NCI-H2107 treated with DMSO at 0.1 percent for 48 hours (cell line): ENCODE measurements at regions not wholly inside any gene's neighbourhood (a gene's known extent, or its start where the extent isn't known, plus 50 kb on each side); places are given as distances from the start of the nearest gene placed in this dataset.
"Not testable (repeated sequence)": the region's sequence is repeated elsewhere in the genome, so short reads cannot be mapped to it uniquely, and the experiment has no call there.

Experiments used
- DNase-seq: peaks from one replicate; lab custom pipeline; 2025; ENCODE audit not compliant: unreplicated experiment; lab: John Stamatoyannopoulos, UW

DNA sequence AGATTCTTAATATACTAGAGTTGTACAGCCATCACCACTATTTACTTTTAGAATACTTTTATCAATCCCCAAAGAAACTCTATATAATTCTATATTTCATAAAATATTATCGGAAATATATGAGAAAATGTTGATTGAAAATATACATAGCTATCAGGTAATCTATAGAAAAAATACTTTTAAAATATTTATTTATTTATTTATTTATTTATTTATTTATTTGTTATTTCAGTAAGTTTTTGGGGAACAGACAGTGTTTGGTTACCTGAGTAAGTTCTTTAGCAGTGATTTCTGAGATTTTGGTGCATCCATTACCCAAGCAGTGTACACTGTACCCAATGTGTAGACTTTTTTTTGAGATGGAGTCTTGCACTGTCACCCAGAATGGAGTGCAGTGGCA lies 206.6 kb upstream of the DAAM1 start:
- DNase-seq, result no peak

DNA sequence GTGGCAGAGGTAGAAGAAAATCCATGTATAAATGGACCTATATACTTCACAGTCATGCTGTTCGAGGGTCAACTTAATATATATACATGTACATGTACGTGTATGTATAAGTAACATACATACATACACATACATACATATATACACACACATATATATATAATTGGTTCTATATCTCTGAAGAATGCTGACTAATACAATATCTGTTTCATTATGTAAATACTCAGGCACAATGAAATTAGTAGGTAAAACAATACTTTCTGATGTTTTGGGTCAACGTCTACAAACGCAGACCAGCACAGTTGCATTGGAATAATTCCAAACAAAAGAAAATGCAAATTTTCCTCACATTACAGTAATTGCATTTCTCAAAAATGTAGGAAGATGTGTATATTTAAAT lies 202.7 kb upstream of the DAAM1 start:
- no peak for DNase-seq

DNA sequence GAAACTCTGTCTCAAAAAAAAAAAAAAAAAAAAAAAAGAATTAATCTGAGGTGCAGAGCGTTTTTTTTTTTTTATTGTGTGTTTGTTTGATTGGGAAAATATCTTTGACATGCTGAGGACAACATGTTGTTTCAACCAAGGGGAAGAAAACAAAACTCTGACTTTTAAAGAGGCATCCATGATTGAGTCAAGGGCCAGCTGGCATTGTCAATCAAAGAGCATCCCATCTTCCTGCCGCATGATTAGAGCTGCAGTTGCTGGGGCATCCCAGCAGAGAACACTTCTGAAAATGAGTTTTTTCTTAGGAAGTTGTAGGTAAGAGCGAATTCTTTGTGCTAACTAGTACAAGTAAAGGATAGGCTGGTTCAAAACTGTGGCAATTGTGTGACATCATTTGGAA lies 200.9 kb upstream of the DAAM1 start:
- no peak for DNase-seq

DNA sequence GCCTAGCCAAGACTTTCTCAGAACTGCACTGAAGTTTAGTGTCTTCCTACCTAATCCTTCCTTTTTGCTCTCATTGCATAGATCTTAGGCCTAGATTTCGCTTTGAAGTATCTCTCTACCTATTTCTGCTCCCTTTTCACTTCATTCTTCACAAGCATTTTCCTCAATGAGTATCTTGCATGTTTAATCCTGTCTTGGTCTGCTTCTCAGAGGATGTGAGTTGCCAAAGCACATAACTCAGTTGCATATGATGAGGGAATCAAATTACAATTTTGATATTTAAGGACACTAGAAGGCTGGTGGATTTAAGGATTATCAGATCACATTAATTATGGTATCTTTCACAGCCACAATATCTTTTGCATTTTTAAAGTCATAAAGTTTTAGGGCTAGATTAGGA lies 195.5 kb upstream of the DAAM1 start:
- DNase-seq, result no peak

DNA sequence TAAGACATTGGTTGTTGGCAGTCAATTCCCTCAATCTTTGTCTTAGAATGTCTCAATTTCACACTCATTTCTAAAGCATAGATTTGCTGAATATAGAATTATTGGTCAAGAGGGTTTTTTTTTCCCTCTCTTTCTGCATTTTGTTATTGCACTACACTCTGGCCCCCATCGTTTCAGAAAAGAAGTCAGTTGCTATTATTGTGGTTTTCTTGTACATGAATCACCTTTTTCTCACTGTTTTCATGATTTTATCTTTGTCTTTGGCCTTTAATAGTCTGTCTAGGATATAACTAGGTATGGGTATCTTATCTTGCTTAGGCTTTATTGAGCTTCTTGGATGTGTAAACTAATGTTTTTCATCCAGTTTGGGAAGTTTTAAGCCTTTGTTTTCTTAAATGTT lies 194.3 kb upstream of the DAAM1 start:
- no peak for DNase-seq

DNA sequence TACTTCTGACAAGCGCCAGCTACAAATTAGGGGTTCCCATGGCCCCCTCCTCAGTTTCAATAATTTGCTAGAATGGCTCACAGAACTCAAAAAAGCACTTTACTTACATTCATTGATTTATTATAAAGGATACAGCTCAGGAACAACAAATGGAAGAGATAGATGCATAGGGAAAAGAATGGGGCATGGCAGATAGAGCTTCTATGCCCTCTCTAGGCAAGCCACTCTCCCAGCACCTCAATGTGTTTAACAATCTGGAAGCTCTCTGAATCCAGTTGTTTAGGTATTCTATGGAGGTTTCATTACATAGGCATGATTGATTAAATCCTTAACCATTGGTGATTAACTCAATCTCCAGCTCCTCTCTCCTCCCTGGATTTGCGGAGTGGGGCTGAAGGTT lies 184.5 kb upstream of the DAAM1 start:
- no peak for DNase-seq

DNA sequence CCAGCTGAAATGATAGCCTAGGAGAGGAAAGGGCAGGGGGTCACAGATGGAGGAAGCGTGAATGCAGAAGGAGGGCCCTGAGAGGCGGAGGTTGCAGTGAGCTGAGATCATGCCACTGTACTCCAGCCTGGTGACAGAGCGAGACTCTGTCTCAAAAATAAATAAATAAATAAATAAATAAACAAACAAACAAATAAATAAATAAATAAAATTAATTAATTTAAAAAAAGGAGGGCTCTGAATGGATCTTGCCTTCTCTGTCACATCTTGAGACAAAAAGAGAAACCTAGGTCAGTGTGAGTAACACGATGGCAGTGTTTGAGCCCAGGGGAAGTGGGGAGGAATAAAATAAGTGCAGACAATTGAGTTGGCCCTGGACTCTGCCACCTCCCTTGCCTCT lies 182.3 kb upstream of the DAAM1 start:
- not testable (repeated sequence) for DNase-seq

DNA sequence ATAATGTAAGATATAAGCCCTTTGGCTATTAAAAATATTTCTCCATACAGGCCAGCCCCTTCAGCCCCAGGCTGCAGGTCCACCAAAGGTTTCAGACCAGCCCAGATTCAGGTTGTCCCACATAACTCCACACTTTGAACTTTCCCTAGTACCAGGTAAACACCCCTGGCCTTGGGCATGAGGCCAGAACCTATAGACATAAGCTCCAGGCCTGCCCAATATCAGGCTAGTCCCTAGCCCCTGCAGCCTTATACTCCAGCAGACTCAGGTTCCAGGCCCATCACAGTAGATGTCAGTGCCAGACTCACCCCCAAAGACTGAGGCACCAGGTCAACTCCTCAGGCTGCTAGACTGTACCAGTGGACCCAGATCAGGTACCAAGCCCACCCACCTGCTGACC lies 178.5 kb upstream of the DAAM1 start:
- no peak for DNase-seq

DNA sequence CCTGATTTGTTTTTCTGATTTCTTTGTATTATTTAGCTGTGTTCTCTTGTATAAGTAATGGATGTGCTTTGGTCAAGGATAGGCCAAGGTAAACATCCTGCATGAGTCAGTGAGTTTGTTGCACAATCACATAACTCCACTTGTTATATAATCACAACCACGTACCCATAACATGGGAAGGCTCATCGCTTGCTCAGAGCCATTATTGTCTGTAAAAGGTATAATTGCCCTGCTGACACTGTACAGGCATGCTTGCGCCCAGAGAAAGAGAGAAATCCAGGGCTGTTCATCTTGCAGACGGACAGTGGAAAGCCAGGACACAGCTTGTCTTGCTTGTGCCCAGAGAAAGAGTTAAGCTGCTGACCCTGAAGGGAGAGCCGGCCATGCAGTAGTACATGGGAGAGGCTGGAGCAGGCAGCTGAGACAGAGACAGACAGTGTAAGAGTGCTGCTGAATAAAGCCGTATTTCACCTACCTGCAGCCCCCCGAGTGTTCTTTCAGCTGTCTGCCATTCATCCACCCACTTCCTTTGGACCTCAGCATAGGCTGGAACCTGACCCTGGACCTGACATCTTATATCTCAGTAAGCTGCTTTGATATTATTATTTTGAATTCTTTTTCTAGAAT lies 174.7 kb upstream of the DAAM1 start:
- no peak for DNase-seq

DNA sequence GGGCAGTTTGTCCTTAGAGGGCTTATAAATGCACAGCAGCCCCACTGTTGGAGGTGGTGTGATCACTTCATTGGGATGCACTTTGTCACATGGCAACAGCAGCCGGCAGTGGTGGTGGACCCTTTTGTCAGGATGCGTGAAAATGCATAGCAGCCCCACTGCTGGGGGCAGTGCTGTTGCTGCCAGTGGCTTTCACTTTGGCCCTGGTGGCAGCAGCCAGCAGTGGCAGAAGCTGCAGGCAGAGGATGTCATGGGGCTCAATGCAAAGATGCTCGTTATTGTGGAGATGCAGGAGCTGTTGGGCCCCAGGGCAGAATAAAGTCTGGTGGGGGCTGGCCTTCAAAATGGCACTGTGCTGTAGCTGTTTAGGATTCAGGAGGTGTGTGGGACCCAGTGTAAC lies 173.0 kb upstream of the DAAM1 start:
- no peak for DNase-seq

DNA sequence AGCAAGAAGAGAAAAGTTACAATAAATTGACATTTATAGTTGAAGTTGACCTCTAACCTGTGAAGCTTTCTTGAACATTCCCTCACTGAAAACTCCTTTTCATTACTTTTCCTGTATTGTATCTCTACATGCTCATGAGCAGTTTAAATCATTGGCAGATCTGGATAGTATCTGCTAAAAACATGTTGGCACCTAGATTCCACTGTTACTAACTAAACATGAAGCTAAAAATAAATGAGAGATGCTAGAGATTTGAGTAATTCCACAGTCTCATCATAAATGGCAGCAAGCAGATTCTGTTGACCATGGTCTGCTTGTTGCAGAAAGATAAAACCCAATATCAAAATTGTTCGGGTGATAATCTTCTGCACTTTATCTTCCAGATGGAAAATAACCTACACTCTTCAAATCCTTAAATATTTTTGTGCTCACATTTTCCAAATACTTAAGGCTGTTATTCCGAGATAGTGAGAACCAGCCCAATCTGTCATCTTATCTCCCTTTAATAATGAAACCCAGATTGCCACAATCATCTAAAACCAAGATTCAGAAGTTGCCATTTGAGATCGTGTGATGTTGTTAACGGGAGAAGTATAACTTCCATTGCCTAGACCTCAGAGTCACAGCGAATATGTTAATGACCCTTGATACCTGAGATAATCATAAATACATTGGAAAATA lies 171.0 kb upstream of the DAAM1 start:
- DNase-seq, result no peak

DNA sequence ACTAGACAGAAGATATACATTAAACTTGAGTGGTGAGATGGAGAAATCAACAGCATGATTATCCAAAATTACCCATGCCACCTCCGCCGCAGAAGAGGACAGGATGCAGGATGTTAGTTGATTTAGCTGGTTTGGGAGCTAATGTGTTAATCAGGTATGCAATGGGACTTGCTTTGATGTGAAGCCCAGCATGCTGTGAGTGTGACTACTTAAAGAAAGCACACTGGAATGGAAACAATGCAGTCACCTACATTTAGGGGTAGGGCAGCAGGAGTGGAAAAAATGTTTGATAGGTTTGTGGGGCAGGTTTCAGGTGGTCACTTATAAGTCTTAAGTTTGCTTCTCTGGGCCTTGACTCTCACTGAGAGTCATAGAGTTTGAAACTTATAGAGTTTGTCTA lies 170.0 kb upstream of the DAAM1 start:
- no peak for DNase-seq

DNA sequence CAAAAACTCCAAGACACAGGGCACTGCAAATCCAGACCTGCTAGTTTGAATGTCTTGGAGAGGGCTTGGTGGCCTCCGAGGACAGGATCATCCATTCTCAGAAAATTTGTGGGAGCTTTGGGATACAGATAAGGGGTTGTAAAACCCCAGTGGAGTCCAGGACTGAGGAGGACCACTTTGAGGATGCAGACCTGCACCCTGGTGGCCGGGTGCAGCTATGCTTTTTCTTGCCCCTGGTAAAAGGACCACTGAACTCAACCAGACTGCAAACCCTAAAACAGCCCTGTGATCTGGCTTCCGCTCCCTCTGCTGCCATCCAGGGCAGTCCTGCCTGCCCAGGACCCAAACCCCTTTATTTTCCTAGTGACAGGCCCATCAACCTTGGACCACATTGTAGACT lies 169.5 kb upstream of the DAAM1 start:
- no peak for DNase-seq

DNA sequence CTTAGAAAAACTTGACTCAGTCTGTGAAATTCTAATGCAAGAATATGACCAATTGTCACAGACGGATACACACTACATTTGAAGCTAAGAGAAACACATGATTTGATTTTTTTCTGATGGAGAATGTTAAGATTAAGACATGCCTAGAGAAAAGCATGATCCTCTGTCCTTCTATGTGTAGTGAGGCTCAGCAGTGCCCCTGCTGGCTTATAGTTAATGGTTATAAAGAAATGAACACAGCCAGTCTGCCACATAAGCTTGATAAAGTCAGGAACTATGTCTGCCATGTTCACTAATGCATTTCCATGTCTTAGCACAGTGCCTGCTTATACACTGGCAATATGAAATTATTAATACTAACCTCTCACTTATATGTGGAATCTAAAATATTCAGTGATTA lies 168.1 kb upstream of the DAAM1 start:
- DNase-seq, result peak; percentile 22

DNA sequence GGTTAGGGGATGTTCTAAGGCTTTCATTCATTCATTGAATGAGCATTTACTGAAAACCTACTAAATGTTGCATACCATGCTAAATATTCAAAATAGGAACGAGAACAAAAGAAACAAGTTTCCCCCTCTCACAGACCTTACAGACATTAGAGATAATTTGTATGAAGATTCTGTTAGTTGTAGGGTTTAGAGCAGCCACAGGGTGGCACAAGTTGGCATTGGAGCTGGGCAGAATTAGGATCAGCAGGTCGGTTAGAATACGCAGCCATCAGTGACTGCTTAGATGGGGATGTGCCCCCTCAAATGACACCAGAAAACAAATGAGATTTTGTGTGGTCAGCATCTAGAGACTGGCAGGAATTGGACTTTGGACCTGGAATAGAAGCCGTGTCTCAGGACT lies 166.3 kb upstream of the DAAM1 start:
- DNase-seq, result peak; percentile 56

DNA sequence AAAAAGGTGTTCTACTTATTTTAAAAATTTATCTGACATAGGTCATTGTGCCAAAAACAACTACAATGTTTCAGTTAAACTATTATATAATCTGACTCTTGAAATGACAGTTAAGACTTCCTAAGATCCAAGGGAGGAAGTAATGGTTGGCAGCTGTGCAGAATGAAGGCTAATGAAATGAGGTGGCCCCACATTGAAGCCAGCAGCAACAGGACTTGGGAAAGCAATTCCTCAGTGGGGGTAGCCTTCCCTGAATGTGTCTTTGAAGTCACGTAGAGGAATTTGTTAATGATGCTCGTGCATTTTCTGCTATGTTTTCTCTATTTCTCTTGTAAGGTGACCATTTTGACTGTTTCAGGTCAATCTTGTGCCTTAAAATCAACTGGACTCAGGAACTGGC lies 162.4 kb upstream of the DAAM1 start:
- DNase-seq, result no peak

DNA sequence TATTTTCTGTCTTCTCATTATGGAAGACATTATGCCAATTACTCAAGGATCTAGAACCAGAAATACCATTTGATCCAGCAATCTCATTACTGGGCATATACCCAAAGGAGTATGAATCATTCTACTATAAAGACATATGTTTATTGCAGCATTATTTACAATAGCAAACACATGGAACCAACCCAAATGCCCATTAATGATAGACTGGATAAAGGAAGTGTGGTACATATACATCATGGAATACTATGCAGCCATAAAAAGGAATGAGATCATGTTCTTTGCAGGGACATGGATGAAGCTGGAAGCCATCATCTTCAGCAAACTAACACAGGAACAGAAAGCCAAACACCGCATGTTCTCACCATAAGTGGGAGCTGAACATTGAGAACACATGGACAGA lies 161.8 kb upstream of the DAAM1 start:
- DNase-seq, result not testable (repeated sequence)

DNA sequence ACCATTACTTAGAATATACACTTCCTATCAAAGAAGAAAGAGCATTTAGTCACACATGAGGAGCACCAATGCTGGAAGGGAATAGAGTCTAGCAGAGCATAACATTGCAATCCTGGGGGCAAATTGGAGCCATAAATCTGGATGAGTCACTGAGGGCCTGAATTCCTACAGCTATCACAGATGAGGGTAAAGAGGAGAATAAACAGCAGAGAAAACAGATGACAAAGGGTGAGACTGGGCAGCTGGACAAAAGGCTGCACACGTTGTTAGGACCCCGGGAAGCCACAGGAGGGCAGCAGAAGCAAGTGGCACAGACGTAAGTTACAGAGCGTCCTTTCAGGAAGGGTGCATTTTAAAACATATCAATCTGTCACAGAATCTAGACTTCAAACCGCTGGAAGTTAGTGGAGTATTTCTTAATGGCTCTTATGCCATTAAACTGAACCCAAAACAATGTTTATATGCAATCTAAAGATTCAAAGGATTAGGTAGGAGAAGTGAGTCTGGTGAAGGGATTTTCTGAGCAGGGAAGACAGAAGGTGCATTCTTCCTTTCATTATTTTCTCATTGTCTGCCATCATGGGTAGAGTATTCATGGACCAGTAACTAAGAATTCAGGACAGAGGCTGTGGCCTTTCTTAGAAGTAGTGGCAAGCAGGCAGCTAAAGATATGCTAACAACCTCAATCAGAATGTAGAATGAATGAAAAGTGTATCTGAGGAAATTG lies 159.8 kb upstream of the DAAM1 start:
- peak; percentile 86 for DNase-seq

DNA sequence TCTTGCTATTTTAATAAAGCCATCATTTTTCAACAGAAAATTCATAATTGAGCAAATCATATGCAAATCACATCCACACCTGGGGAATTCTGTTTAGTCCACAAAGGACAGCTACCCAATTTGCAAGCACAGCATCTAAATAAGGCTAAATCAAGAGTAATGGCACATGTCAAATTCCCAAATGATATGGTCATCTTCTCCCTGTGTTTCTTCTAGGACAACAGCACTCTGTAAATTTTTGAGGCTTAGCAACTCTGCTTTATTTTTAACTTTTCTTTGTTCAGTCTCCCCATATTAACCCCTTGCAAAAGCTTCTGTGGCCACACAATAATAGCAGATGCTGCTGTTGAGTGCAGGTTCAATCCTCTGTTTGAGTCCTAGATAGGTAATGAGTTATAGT lies 155.6 kb upstream of the DAAM1 start:
- DNase-seq, result no peak

DNA sequence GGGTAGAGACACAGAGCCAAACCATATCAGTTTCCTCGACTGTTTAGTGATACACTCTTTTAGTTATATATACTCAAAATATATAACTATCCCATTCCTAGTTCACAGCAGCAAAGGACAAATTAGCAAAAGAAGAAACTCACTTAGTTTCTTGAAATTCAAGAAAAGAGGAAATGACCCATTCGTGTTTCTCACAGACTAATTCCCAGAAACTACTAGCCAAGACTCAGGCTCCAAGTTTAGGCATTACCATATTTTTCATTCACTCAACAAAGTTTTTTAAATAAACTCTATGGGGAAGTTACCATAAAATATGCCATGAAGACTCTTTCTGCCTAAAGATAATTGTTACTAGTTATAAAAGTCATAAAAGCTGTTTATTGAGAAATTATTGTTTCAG lies 152.3 kb upstream of the DAAM1 start:
- no peak for DNase-seq

DNA sequence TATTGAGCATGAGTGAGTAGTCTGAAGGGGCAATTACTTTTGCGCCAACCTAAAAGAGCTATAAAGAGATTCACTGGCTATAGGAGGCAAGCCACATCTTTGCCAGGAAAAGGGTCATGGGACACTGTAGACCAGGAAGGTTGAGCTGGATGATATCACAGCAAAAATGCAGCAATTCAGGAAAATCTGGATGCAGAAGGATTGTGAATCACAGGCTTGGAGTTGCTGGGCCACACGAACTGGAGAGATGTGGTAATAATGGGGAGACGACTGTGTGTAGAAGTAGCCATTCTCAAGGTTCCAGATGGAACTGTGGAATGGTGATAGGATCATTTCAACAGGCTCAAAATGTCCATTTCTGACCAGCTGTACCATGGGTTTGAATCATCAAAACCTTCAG lies 151.4 kb upstream of the DAAM1 start:
- DNase-seq, result no peak

DNA sequence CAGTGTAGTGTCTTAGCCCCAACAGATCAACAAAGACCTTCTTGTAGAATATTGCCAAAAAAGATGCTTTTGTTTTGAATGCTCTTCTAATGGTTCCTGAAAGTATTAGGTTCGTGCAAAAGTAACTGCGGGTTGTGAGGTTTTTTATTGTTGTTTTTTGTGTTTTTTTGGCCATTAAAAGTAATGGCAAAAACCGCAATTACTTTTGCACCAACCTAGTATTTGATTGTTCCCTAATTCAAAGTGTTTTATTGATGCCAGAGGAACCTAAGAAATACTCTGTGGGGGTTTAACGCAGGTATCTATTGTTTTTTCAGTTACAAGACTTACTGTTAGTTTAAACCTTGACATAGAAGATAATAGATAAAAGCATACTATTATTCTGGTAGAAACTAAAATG lies 150.8 kb upstream of the DAAM1 start:
- no peak for DNase-seq

DNA sequence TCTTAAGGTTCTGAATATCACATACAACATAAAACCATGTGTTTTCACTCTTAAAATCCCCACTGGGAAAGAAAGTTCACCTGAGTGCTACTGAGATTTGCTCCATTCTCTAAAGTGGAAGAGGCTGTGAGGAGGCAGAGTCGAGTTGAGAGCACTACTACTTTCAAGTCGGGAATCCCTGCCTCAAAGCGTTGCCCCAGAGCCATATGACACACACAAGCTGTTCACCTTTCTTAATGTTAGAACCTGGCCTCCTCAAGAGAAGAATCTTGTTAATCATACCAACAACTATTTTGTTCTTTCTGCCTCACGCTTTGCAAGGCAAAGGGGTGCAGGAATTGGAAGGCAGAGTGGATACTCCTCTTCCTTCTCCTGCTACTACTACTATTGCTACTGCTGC lies 149.7 kb upstream of the DAAM1 start:
- DNase-seq, result no peak
